SW 1271 (cell line): ENCODE measurements at regions not wholly inside any gene's neighbourhood (a gene's known extent, or its start where the extent isn't known, plus 50 kb on each side); places are given as distances from the start of the nearest gene placed in this dataset.
"Not testable (repeated sequence)": the region's sequence is repeated elsewhere in the genome, so short reads cannot be mapped to it uniquely, and the experiment has no call there.

ENCODE experiments used
- DNase-seq, 2 experiments: peaks; one replicate each; lab custom pipeline; 2025; lab: John Stamatoyannopoulos, UW

DNA sequence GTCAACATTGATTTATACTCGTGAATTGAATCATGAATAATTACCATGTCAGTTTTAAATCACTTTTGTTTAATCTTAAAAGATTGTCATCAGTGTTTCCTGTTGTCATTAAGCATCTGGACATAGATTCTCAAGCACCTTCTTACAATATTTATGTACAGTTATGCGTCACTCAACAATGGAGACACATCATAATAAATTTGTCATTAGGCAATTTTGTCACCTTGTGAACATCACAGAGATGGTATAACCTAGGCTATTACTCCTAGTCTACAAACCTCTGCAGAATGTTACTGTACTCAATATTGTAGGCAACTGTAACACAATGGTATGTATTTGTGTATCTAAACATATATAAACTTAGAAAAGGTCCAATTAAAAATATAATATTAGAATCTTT lies 2130.9 kb upstream of the PCDH20 start:
- DNase-seq: no peak

DNA sequence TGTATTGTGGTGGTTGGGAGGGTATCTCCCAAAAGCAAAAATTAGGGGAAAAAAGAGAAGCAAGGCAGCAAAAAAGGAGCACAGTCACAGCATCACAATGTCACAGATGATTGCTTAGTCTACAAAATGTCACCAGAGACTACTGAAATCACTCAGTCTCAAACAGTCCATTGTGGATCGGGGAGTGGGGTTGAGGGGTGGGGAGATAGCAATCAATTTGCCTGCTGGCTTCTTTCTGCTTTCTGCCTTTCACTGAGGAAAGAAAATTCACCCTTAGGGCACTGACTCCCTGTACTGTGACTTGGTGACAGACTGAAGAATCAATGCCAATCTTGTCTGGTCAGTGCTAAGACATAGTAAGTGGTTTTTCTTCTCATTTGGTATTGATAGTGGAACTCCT lies 2127.1 kb upstream of the PCDH20 start:
- no peak for DNase-seq

DNA sequence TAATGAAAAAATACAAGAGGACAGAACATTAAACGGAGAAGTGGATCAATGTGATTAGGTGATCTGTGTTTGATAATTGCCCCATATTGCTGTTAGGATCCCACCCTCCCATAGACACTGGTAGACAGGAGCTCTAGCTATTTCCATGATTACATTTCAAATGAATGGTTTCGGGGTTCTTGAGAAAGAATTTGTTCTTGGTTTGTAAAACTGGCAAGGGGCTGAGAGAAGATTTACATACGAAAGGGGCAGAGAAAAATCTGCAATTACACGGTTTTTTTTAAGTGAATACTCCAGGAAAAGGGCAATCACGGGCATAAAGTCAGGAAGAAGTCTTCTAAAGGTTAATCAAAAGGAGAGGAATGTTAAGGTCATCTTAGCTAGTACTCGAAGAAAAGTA lies 2125.7 kb upstream of the PCDH20 start:
- no peak for DNase-seq

DNA sequence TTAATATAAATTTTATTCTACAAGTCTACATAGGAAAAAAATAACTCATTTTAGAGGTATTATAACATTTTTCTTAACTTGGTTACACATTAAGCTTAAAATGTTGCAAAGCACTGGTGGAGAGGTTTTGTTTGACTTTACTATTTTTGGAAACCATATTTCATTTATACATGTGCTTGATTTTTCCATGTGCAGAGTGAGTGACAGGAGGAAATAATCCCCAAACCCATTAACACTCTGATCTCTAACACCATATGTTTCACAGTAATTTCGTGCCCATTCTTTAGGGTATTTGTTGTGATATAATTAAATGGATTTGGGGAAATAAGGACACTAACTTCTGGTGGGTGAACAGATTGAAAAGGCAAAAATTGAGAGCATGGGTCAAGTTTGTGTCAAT lies 2124.4 kb upstream of the PCDH20 start:
- DNase-seq: no peak

DNA sequence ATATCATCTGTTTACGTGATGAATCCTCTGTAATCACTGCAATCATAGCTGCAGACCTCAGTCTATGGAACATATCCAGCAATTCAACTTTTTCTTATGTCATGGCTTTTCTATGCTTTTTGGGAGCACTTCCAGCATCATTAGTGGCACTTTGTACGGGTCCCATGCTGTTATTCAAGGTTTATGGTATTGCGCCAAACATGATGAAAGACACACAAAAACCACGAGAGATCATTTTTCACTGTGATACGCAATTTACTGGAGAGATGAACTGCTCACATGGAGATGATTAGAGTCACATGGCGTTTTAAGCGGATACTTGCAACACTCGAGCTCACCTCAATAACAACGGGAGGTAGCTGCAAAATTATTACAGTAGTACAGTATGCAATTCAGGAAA lies 2101.7 kb upstream of the PCDH20 start:
- DNase-seq: no peak

DNA sequence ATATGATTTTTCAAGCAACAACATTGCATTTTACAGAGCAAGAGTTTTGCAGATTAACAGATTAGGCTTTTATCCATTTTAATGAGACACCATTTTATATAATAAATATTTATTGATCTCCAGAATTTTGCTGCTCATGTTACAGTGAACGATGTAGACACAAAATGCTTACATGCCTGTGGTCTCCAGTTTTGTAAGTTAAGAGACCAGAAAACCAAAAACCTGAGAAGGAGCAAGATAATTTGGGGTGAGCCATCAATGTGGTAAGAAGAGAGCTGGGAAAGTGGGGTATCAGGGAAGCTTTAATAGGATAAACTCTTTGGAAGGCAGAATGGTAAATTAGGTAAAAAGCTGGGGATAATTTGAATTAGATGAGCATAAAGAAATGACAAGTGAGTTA lies 2100.5 kb upstream of the PCDH20 start:
- DNase-seq: no peak

DNA sequence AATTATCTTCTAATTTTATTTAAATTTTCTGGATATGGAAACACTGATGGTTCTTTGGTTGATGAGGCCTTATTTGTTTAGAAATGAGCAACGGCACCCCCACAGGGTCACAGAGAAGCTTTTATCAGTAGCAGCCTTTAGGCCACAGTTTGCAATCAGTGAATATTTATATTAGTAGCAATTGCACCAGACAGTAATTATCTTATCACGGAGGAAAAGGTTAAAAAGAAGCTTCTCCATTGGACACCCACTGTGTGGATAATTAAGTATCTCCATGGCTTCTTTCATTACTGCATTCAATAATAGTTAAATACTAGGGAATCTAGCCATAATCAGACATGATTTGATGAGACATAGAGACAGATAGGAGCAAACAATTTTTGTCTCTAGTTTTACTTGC lies 2099.2 kb upstream of the PCDH20 start:
- DNase-seq: no peak

DNA sequence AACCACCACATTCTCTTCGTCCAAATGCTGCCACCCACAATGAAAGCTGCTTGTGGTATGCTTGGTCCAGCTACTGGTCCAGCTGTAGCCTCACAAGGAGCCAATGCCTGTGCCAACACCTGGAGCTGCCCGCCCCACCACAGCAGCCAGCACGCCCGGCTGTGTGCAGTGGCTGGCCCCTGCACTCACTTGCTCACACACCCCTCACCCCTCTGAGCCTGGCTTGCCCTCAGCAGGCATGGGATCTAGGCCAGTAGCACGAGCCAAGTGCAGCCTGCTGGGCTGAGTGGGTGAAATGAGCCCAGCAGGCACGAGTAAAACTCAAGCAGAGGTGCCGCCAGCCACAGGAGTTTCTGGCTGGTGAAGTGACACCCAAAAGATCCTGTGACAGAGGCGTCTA lies 2096.4 kb upstream of the PCDH20 start:
- DNase-seq: no peak

DNA sequence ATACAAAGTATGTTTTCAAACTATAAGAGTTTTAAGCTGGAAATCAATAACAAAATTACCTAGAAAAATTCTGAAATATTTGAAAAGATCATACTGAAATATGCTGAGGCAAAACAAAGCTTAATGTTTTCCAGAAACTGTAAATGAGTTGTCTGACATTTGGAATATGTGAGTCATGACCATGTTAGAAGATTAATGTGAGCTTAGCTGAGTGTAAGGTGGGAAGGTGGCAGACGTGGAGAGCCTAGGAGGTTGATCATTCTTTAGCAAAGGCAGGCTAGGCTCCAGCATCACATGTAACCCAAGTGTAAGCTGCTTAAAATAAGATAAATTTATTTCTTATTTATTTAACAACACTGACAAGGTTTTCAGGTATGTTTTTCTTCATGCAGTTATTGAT lies 2086.1 kb upstream of the PCDH20 start:
- DNase-seq: no peak

DNA sequence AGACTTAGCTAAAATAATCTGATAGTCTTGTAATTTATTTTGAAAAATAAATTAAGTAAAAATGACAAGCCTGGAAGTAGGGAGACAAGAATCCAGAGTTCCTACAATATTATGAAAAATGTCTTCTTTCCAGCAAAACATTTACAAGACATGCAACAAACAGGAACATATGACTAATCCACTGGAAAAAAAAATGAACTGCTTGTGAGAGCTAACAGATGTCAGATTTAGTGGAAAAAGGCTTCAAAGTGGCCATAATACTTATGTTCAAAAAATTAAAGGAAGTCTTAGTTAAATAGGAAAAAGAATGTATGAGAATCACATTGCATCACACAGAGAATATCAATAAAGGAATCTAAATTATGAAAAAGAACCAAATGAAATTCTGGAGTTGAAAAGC lies 2082.0 kb upstream of the PCDH20 start:
- DNase-seq: no peak

DNA sequence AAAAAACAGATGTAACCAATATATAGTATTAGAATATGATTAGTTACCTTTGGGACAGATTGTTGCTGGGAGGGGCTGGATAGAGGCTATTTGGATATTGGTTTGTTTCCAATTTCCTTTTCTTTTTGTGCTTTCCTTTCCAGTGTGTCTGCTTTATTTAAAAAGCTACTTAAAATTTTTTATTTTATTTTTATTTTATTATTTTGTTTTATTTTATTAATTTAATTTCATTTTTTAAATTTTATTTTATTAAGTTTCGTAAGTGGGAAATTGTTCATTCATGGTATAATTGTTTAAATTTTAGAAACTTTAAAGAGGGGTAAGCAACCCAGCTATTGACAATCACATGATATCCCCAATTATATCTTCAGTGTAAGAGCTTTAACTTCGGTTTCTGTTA lies 2077.0 kb upstream of the PCDH20 start:
- DNase-seq: no peak

DNA sequence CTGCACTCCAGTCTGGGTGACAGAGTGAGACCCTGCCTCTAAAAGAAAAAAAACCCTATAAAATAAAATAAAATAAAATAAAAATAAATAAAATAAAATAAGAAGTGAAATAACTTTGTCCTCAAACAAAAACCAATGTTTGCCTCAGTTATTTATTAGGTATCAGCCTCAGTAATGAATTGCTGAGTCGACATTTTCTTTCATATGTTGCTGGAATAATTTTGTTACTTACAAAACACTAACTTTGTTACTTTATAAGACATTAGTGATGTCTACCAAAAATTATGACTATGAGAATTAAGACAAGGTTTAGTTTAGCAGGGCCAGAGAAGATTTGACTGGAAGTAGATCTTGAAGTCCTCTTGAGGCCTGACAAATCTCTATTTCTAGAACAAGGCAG lies 2074.5 kb upstream of the PCDH20 start:
- DNase-seq: no peak

DNA sequence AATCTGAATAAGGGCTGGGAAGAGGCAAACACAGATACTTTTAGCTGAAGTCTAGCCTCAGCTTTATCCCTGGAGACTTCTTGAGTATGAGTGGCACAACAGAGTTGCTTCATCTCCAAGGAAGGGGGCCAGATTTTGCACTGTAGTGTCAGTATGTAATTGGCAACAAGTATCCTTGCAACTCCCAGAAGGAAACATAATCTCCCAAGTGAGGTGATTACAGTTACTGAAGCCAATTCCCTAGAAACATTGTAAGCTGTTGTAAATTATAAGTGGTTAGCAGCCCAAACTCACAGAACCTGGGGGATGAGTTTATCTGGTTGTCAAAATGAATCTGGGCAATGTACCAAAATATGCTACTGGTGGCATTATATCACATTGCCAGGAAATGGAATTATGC lies 2065.7 kb upstream of the PCDH20 start:
- DNase-seq: no peak

DNA sequence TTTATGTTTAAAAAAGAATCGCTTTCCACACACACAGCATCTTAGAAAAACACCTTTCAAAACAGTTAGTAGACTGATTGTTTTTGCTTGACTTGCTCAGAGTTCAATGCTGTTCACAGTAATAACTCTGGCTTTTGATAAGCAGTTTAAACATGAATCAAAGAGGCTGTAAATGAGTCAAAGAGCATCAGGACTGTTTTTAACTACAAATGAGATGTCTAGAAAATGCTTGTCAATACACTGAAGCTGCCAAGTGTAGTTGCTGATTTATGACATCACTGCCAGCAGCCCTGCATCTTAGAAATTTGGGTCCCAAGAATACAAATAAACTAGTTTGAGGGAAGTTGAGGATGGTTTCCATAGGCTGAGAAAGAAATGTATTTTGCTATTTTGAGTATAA lies 2057.1 kb upstream of the PCDH20 start:
- no peak for DNase-seq

DNA sequence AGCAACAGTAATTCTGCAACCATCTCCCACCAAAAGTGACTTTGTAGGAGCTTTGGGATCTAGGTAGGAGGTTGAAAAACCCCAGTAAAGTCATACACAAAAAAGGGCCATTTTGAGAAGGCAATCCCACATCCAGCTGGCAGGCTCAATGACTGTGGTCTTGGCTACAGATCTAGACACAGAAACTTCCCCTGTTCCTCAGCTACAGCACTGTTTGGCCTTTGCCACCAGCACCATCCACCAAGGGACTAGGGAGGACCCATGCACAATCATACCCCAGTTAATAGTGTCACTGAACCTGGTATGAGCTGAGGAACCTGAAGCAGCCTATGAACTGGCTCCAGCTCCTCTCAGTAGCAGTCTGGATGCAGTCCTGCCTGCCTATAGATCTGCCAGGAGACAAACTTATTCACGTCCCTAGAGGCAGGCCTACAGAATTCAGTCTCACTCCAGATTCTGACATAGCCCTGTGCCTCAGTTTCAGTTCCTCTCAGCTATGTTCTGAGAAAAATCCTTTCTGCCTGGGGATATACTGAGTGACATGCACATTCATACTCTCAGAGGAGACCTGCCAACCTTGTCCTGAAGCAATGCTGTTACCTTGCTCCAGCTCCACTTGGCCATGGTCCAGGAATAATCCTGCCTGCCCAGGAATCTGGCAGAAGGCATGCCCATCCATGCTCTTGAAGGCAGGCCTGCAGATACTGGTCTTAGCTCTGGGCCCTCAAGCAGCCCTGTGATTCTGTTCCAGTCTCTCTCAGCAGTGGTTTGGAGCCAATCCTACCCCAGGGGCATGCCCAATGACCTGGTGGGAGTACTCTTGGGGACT lies 2048.3 kb upstream of the PCDH20 start:
- DNase-seq: no peak

DNA sequence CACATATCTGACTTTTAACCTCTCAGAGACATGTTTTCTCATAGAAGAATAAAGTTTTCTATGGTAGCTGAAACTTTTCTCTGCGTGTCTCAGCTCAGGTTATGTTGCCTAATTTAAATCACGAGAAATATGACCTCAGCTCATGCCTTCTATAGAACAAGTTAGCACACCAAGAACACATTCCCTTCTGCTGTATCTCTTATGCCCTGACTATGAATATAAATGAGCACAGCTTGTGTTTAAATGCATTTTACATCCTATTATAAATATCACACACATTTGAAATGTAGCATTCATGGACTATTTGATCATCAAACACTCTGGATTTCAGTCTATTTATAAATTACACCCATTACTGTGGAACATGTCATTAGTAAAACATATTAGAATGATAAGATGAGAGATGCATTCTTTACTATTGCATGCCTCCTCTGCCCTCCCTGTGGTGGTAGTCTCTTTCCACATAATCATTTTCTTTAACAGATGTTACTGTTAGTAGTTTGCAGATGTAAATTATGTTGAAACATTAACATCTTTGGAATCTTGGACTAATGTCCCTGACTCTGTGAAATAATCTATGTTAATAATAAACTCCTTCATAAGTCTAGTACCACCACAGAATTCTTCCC lies 2044.9 kb upstream of the PCDH20 start:
- DNase-seq: no peak

DNA sequence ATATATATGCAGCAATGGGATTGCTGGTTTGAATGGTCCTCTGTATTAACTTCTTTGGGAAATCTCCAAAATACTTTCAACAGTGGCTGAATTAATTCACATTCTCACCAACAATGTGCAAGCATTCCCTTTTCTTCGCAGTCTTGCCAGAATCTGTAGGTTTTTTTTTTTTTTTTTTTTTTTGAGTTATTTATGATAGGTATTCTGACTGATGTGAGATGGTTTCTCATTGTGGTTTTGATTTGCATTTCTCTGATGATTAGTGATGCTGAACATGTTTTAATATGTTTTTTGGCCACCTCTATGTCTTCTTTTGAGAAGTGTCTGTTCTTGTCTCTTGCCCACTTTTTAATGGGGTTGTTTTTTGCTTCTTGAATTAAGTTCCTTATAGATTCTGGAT lies 2041.5 kb upstream of the PCDH20 start:
- no peak for DNase-seq

DNA sequence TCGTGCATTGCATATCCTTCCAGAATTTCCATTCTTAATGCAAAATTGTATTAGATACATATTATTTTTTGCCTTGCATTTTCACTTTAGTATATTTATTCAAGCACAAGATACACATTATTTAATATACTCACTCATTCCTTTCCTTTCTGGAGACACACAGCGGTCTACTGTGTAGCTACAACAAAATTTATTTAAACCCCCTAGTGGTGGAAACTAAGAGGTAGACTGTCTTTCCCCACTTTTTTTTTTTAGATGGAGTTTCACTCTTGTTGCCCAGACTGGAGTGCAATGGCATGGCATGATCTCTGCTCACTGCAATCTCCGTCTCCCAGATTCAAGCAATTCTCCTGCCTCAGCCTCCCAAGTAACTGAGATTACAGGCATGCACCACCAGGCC lies 2040.3 kb upstream of the PCDH20 start:
- DNase-seq: peak in 1 of 2 experiments; percentile 2

DNA sequence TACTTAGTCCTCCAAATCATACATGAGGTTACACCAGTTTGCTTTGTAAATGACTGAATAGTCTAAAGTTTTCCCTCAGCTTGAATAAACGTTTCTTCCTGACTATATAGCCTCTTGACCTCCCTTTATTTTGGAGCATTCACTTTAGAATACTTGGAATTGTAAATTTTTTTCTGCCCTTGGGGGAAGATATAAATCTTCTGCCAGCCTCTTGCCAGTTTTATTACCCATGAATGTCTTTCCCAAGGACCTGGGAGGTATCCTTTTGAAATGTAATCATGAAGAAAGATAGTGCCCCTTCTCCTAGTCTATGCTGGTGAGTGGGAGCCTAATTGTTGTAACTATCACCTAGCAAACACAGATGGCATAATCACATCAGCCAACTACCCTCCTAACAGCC lies 2033.9 kb upstream of the PCDH20 start:
- DNase-seq: no peak

DNA sequence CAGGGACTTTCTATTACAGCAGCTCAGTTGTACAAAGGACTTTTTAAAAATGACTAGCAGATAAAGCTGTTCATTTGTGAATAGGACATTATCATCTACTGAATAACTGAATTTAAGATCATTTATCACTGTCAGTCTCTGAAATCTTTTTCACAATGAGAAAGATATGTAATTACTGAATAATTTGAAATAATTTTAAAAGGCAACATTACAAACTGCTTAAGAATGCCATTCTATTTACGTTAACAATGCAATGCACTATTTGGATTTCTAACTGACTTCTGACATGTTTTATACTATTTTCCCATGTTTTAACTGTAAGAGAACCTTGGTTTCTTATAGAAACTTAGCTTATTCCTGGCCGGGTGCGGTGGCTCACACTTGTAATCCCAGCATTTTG lies 2033.0 kb upstream of the PCDH20 start:
- DNase-seq: no peak

DNA sequence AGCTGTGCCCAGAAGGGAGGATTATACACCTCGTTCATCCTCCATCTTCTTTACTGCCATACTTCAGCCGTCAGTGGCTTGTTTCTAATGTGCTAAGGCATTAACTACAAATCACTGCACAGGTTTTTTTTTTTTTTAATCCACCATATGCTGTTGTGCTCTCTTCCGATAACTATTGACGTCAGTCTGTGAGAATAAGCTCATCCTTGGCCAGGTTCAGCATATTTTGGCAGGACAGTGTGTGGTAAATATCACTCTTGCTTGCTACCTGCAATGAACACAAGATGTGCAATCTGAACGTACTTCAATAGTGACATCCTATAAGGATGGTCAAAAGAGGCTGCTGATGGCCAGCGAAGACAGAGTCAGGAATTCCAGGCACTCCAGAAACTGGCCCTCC lies 2030.7 kb upstream of the PCDH20 start:
- DNase-seq: no peak

DNA sequence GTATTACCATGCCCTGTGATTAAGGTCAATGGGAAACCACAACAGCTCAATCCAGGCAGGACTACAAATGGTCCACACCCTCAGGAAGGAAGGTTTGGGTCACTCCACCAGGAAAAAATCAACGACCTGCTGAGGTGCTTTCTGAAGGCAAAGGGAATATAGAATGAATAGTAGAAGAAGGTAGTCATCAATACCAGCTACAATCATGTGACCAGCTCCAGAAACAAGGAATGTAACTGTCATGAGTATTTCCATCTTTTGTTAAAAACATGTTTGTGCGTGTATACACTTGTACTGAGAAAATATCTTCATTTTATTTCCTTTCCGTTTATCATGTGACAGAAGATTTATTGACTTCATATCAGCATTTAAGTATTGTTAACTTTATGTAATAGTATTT lies 2028.6 kb upstream of the PCDH20 start:
- not testable (repeated sequence) for DNase-seq

DNA sequence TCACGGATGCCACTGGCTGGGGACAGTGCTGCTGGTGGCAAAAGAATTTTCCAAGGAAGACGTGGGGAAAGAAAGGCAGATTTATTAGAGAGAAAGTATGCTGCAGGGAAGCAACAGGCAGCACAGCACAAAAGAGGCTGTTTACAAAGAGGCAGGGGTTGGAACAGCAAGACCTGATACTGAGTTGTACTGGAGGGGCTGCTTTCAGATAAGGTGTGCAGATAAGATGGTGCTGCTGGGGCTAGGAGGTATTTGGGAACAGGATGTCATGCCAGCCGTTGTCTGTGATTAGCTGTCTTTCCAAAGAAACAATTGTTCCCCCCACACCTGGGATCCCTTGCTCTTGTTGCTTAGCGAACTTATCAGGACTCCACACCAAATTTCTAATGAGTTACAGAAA lies 2023.3 kb upstream of the PCDH20 start:
- no peak for DNase-seq

DNA sequence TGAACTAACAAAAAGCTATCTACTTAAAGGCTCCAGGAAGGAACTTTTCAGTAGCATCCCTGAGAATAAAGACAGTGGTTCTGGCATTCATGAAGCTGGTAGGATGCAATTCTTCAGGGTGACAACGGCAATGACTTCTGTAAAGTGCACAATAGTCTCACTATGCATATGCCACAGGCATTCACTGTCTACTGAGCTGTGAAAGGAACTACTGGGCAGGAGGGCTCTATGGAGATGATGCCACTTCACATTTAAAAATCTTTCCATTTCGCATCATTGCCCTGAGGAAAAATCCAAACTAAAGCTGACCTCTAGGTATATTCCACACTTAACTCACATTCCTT lies 2020.6 kb upstream of the PCDH20 start:
- DNase-seq: no peak
